ENCODE measurements at regions not wholly inside any gene's neighbourhood (a gene's known extent, or its start where the extent isn't known, plus 50 kb on each side); places are given as distances from the start of the nearest gene placed in this dataset.

DNA sequence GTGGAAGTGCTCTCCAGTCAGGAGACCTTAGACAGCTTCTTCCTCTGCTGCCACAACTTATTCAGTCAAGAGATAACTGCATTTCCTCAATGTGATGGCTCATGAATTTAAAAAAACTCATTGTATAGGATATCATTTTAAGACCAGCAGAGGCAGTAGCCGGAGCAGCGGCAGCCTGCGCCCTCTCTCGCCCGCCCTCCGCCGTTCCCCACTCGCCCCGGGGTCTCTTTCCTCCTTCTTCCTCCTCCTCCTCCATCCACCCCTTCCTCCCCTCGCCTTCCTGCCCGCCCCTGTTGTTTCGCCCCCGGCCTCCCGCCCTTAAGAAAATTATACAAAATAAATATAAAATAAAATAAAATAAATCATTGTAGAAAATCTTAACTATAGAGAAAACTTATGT is 687.6 kb downstream of the FLRT2 start:
- no peak for DNase-seq
- Histone ChIP-seq H3K27me3 (ENCODE audit: low read depth) (no peaks in the 10 kb centered on the region), H3K27ac (replicated peaks) (no peak overlapping the region), H3K4me3 (no peak overlapping the region), H3K36me3 (no peaks in the 10 kb centered on the region), H3K9me3 (replicated peaks) (no peaks in the 10 kb centered on the region), H3K4me1 (no peaks in the 10 kb centered on the region)
- intact Hi-C loops (cut with micrococcal nuclease), result no loop called here
- TF ChIP-seq, protein P1, sequence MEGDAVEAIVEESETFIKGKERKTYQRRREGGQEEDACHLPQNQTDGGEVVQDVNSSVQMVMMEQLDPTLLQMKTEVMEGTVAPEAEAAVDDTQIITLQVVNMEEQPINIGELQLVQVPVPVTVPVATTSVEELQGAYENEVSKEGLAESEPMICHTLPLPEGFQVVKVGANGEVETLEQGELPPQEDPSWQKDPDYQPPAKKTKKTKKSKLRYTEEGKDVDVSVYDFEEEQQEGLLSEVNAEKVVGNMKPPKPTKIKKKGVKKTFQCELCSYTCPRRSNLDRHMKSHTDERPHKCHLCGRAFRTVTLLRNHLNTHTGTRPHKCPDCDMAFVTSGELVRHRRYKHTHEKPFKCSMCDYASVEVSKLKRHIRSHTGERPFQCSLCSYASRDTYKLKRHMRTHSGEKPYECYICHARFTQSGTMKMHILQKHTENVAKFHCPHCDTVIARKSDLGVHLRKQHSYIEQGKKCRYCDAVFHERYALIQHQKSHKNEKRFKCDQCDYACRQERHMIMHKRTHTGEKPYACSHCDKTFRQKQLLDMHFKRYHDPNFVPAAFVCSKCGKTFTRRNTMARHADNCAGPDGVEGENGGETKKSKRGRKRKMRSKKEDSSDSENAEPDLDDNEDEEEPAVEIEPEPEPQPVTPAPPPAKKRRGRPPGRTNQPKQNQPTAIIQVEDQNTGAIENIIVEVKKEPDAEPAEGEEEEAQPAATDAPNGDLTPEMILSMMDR (IDR thresholded peaks at IDR 0.05; ENCODE audit: borderline replicate concordance), result no peak

DNA sequence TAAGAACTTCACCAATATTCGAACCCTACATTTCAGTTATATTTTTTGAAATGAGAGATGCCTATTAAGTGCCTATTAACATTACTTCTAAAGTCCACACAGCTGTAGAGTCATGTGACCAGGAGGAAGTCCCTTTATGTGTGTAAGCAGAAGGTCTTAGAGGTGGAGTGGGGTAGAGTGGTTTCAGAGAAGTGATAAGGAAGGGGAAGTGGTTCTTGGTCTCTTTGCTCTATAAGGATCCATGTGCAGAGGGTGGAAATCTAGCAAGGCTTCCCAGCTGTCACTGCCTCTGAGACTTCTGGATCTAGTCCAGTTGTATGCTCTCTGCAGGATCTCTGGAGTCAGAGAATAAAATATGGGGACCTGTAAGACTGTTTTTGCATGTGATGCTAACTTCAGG is 673.9 kb downstream of the FLRT2 start:
- no peak overlapping the region for H3K27ac ChIP-seq (replicated peaks)
- no peaks in the 10 kb centered on the region for H3K4me1 ChIP-seq
- no peak for DNase-seq
- TF ChIP-seq, protein P1 (IDR thresholded peaks at IDR 0.05; ENCODE audit: borderline replicate concordance), result no peak
- H3K27me3 ChIP-seq (ENCODE audit: low read depth), result no peaks in the 10 kb centered on the region
- no peaks in the 10 kb centered on the region for H3K36me3 ChIP-seq
- intact Hi-C loops (cut with micrococcal nuclease), result no loop called here
- peaks cover 6% of the 10 kb centered on the region for H3K9me3 ChIP-seq (replicated peaks)
- H3K4me3 ChIP-seq, result no peak overlapping the region

DNA sequence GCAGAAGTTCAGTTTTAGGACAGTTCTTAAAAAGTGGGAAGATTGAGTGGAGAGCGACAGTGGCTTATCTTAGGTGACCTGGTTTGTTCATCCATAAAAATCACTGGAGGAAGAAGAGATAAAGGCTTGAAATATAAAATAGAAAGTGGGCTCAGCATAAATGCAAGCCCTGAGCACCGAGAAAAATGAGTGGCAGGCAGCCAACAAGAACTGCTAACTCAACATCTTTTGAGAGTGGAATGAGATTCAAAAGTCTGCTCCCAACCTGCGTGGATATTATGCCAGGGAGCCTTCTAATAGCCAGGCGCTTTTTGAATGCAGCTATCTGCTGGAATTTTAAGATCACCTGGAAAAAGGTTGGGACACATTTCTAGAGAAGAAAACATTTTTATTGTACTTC is 666.5 kb downstream of the FLRT2 start:
- Histone ChIP-seq H3K4me3 (no peak overlapping the region), H3K27me3 (ENCODE audit: low read depth) (no peaks in the 10 kb centered on the region), H3K4me1 (no peaks in the 10 kb centered on the region), H3K36me3 (no peaks in the 10 kb centered on the region), H3K9me3 (replicated peaks) (peaks cover 6% of the 10 kb centered on the region), H3K27ac (replicated peaks) (no peak overlapping the region)
- intact Hi-C loops (cut with micrococcal nuclease), result no loop called here
- DNase-seq, result no peak
- TF ChIP-seq, protein P1 (IDR thresholded peaks at IDR 0.05; ENCODE audit: borderline replicate concordance), result no peak

DNA sequence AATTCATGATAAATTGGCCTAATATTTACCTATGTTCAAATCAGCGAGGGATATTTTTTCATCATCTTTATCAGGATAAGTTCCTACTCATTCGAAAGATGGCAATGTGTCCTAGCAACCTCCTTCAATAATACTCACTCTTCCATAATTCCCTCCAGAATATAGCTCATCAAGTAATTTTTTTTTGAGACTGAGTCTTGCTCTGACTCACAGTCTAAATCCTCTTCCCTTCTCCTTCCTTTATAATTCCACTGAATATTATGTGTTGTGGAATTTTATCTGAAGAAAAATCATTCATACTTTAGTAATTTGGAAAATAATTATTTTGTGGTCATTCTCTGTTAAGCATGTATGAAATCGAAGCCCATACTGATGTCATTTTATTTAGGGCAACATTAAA is 663.8 kb downstream of the FLRT2 start:
- Histone ChIP-seq H3K4me3 (no peak overlapping the region), H3K9me3 (replicated peaks) (peaks cover 7% of the 10 kb centered on the region), H3K27ac (replicated peaks) (no peak overlapping the region), H3K4me1 (no peaks in the 10 kb centered on the region), H3K27me3 (ENCODE audit: low read depth) (no peaks in the 10 kb centered on the region), H3K36me3 (no peaks in the 10 kb centered on the region)
- no peak for DNase-seq
- intact Hi-C loops (cut with micrococcal nuclease), result no loop called here
- TF ChIP-seq, protein P1 (IDR thresholded peaks at IDR 0.05; ENCODE audit: borderline replicate concordance), result no peak

DNA sequence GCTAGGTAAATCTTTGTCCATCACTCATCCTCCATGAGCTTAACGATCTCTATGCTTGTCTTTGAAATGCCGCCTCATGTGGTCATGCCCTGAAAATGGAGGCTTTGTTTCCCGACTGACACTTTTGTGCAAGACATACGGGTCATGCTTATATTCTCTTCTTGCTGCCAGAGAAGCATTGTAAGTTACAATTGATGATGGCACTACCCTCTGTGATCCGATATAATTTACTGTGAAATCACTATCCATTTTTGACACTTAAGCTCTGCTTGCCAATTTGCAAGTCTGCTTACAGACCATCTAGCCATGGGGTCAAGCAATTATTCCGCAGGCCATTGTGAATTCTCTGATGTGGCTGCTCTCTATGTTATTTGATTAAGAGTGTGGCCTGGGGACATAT is 650.0 kb downstream of the FLRT2 start:
- no peak for DNase-seq
- TF ChIP-seq, protein P1 (IDR thresholded peaks at IDR 0.05; ENCODE audit: borderline replicate concordance), result no peak
- no peaks in the 10 kb centered on the region for H3K4me1 ChIP-seq
- H3K27me3 ChIP-seq (ENCODE audit: low read depth), result no peaks in the 10 kb centered on the region
- no peak overlapping the region for H3K4me3 ChIP-seq
- H3K36me3 ChIP-seq, result no peaks in the 10 kb centered on the region
- peaks cover 8% of the 10 kb centered on the region for H3K9me3 ChIP-seq (replicated peaks)
- no peak overlapping the region for H3K27ac ChIP-seq (replicated peaks)
- intact Hi-C loops (cut with micrococcal nuclease), result no loop called here

DNA sequence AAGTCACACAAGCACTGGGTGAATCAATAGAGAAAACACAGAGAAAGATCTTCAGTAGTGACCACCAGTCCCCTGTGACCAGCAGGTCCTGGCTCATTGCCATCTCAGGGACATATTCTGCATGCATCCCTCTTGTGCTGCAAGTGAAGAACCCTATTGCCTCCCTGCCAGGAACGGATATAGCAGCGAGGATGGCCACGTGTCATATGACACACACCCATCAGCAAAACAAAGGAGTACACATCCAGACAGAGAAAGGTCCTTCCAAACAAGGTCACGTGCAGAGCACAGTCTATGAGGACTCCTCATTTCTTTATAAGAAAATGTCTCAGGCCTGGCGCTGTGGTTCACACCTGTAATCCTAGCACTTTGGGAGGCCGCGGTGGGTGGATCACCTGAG is 638.4 kb downstream of the FLRT2 start:
- intact Hi-C loops (cut with micrococcal nuclease), result no loop called here
- no peak for DNase-seq
- TF ChIP-seq, protein P1 (IDR thresholded peaks at IDR 0.05; ENCODE audit: borderline replicate concordance), result no peak
- Histone ChIP-seq H3K9me3 (replicated peaks) (peaks cover 17% of the 10 kb centered on the region), H3K27me3 (ENCODE audit: low read depth) (no peaks in the 10 kb centered on the region), H3K4me1 (no peaks in the 10 kb centered on the region), H3K36me3 (no peaks in the 10 kb centered on the region), H3K4me3 (no peak overlapping the region), H3K27ac (replicated peaks) (no peak overlapping the region)
